Endothelial cell of umbilical vein (primary cell): ENCODE measurements at regions not wholly inside any gene's neighbourhood (a gene's known extent, or its start where the extent isn't known, plus 50 kb on each side); places are given as distances from the start of the nearest gene placed in this dataset.

Experiments
- BruUV-seq: library from RNA; stranded (reverse); fragments of 400-500 nt; replicated peaks from 2 replicates; lab custom pipeline; 2021; lab: Mats Ljungman, UMichigan
- CTCF ChIA-PET: fragments of 300-600, 350-600 bp; sonication (Branson Sonifier 250); formaldehyde crosslinking; loops from one replicate; lab custom pipeline; 2021; ENCODE audit warnings: antibody characterized with exemption, inconsistent platforms; lab: Charles Lee
- POLR2A ChIA-PET: fragments of 300-600, 350-600 bp; sonication (Branson Sonifier 250); formaldehyde crosslinking; loops from one replicate; lab custom pipeline; 2021; ENCODE audit warnings: antibody characterized with exemption, inconsistent platforms; lab: Charles Lee
- DNase-seq: peaks from one replicate; pipeline ENCODE4 v3.0.0-alpha.2; 2011; ENCODE audit warnings: low read depth, low spot score
- FAIRE-seq: peaks from 2 replicates; lab custom pipeline; 2011; peaks lifted over from hg19 to GRCh38; lab: Jason Lieb, UNC
- H2AFZ ChIP-seq: 2 replicates; pipeline ENCODE4 v1.6.0; 2012; ENCODE audit warnings: low read depth, low read length, control low read depth, inconsistent platforms
- H3K27ac ChIP-seq: 2 replicates; pipeline ENCODE4 v1.5.1; 2011; ENCODE audit warnings: low read depth, mild to moderate bottlenecking, control low read depth, low read length, moderate library complexity; ENCODE audit not compliant: insufficient read depth
- H3K27me3 ChIP-seq, 2 experiments: 2 replicates each; pipeline versions ENCODE4 v1.6.0 to v1.6.1; 2011; ENCODE audit warnings: low read length in 2 of 2, mixed read lengths in 1 of 2; ENCODE audit not compliant: control insufficient read depth in 2 of 2, insufficient read depth in 2 of 2
- H3K36me3 ChIP-seq, 2 experiments: 2 replicates in 1 of 2; 3 replicates in 1 of 2; pipeline ENCODE4 v1.5.1; 2011; ENCODE audit warnings: low read length in 2 of 2, mild to moderate bottlenecking in 1 of 2, moderate library complexity in 1 of 2; ENCODE audit not compliant: control insufficient read depth in 2 of 2, insufficient read depth in 2 of 2; ENCODE audit errors: extremely low read depth in 1 of 2
- H3K4me1 ChIP-seq: 3 replicates; pipeline ENCODE4 v1.5.1; 2011; ENCODE audit warnings: mild to moderate bottlenecking, low read length; ENCODE audit not compliant: control insufficient read depth, insufficient read depth; ENCODE audit errors: extremely low read depth
- H3K4me2 ChIP-seq: 2 replicates; pipeline ENCODE4 v1.6.1; 2011; ENCODE audit warnings: low read length, control low read depth, mixed read lengths; ENCODE audit not compliant: insufficient read depth
- H3K4me3 ChIP-seq, 3 experiments: fragments of 200-600 bp in 1 of 3; sonication (generic), shearing (Covaris generic) in 1 of 3; replicated peaks in 1 of 3; 2 replicates each; pipeline ENCODE4 v1.5.1; 2011 to 2016; ENCODE audit warnings: control low read depth in 3 of 3, low read length in 3 of 3, mild to moderate bottlenecking in 2 of 3, inconsistent platforms in 1 of 3, low read depth in 1 of 3, moderate library complexity in 1 of 3; ENCODE audit not compliant: insufficient read depth in 1 of 3
- H3K79me2 ChIP-seq: 2 replicates; pipeline ENCODE4 v1.6.0; 2012; ENCODE audit warnings: low read length, inconsistent platforms; ENCODE audit not compliant: control insufficient read depth, insufficient read depth
- H3K9ac ChIP-seq: replicated peaks from 2 replicates; pipeline ENCODE3; 2011; ENCODE audit warnings: low read length, control low read depth; ENCODE audit not compliant: insufficient read depth; ENCODE audit errors: extremely low read depth
- H3K9me1 ChIP-seq: replicated peaks from 3 replicates; pipeline ENCODE4 v1.6.0; 2011; ENCODE audit warnings: mild to moderate bottlenecking, low read length; ENCODE audit not compliant: control insufficient read depth, insufficient read depth; ENCODE audit errors: extremely low read depth
- H3K9me3 ChIP-seq: replicated peaks from 2 replicates; pipeline ENCODE4 v1.5.1; 2012; ENCODE audit warnings: low read length, inconsistent platforms; ENCODE audit not compliant: control insufficient read depth, insufficient read depth
- H4K20me1 ChIP-seq: replicated peaks from 2 replicates; pipeline ENCODE3; 2011; ENCODE audit warnings: mild to moderate bottlenecking, low read length; ENCODE audit not compliant: control insufficient read depth, insufficient read depth; ENCODE audit errors: extremely low read depth
- EZH2 ChIP-seq: IDR thresholded peaks from 2 replicates; pipeline ENCODE4 v1.6.1; 2012; ENCODE audit warnings: borderline replicate concordance, low read depth, mild to moderate bottlenecking, moderate library complexity, low read length, inconsistent platforms; ENCODE audit not compliant: severe bottlenecking
- FOS ChIP-seq: IDR thresholded peaks from 2 replicates; pipeline ENCODE4 v1.6.1; 2011; ENCODE audit warnings: mild to moderate bottlenecking, low read length, moderate library complexity, borderline replicate concordance; ENCODE audit not compliant: insufficient read depth
- JUN ChIP-seq: IDR thresholded peaks from 2 replicates; pipeline ENCODE4 v1.6.1; 2011; ENCODE audit warnings: borderline replicate concordance, low read depth; ENCODE audit not compliant: insufficient read length, insufficient read depth
- MAX ChIP-seq: IDR thresholded peaks from 2 replicates; pipeline ENCODE4 v1.6.1; 2011; ENCODE audit not compliant: insufficient read depth, insufficient read length
- MYC ChIP-seq: IDR thresholded peaks from one replicate; pipeline ENCODE4 v1.6.1; 2011; ENCODE audit warnings: mild to moderate bottlenecking, low read depth, low read length
- POLR2A ChIP-seq: IDR thresholded peaks from 2 replicates; pipeline ENCODE4 v1.6.1; 2012; ENCODE audit warnings: low read depth, mild to moderate bottlenecking, control low read depth, low read length
- POLR2AphosphoS5 ChIP-seq: IDR thresholded peaks from 2 replicates; pipeline ENCODE4 v1.6.1; 2012; ENCODE audit warnings: low read depth, mild to moderate bottlenecking, control low read depth, low read length, moderate library complexity; ENCODE audit not compliant: insufficient read depth
- dilution Hi-C: fragments of 300-500 bp; cut with MboI; formaldehyde crosslinking; loops from one replicate; pipeline ENCODE4 v1.15.0; 2019; ENCODE audit warnings: low sequenced_read_pairs; ENCODE audit not compliant: extremely low pct_ligation_motif_present
- intact Hi-C: fragments of 100-400 bp; cut with micrococcal nuclease; formaldehyde crosslinking; loops from one replicate; pipeline ENCODE4 v1.10.0; 2022

GRCh38 chr12:88763536-88764100 is 183.3 kb upstream of the KITLG start:
- Histone ChIP-seq H3K27me3 (no peaks in the 10 kb centered on the region), H3K27ac (no peak overlapping the region), H3K9ac (no peak overlapping the region), H3K4me1 (no peaks in the 10 kb centered on the region), H3K9me3 (no peaks in the 10 kb centered on the region), H3K4me2 (no peak overlapping the region), H2AFZ (no peak overlapping the region), H3K79me2 (no peaks in the 10 kb centered on the region), H3K4me3 (no peak overlapping the region), H3K9me1 (no peaks in the 10 kb centered on the region), H3K36me3 (no peaks in the 10 kb centered on the region), H4K20me1 (no peaks in the 10 kb centered on the region)
- dilution Hi-C loops (no loop called here), intact Hi-C loops (no loop called here)
- FAIRE-seq (no peak), DNase-seq (no peak)
- POLR2A ChIA-PET, result no interaction called here
- TF ChIP-seq MYC (no peak), POLR2AphosphoS5 (no peak)
- CTCF ChIA-PET, result interaction anchor here (1.0 to 1.3 kb wide), 2 partner anchors 31 to 230 kb away, joined by 3 to 6 read pairs; no protein-coding TSS in a partner anchor
- no TSS peak for BruUV-seq

DNA sequence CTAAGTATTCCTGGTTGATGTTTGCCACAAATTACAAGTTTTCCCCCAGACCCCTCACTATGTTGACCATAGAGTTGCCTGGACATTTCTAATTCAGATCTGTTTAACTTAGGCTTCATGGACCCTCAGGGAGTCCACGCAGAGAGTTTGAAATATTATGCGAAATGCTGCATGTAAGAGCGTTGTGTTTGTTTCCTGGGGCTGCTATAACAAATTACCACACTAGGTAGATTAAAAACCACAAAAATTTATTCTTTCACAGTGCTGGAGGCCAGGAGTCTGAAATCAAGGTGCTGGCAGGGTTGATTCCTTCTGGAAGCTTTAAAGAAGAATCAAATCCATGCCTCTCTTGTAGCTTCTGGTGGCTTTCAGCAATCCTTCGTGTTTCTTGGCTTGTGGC is 177.9 kb upstream of the KITLG start:
- Histone ChIP-seq H3K4me3 (no peak overlapping the region), H3K9ac (no peak overlapping the region), H2AFZ (no peak overlapping the region), H3K4me2 (no peak overlapping the region), H3K79me2 (no peaks in the 10 kb centered on the region), H3K9me3 (no peaks in the 10 kb centered on the region), H4K20me1 (no peaks in the 10 kb centered on the region), H3K36me3 (no peaks in the 10 kb centered on the region), H3K27ac (no peak overlapping the region), H3K4me1 (peaks cover 1% of the 10 kb centered on the region), H3K27me3 (no peaks in the 10 kb centered on the region), H3K9me1 (no peaks in the 10 kb centered on the region)
- intact Hi-C loops (no loop called here), dilution Hi-C loops (no loop called here)
- CTCF ChIA-PET, result interaction anchor here (1.1 kb wide), 1 partner anchor 11 kb away, joined by 3 read pairs; no protein-coding TSS in a partner anchor
- FAIRE-seq, result no peak
- POLR2A ChIA-PET, result no interaction called here
- no peak for DNase-seq
- TF ChIP-seq JUN, result no peak
- TF ChIP-seq POLR2A, result no peak
- TF ChIP-seq MYC, result no peak
- TF ChIP-seq POLR2AphosphoS5, result no peak
- TF ChIP-seq EZH2, result no peak
- TF ChIP-seq MAX, result no peak
- TF ChIP-seq FOS, result no peak
- no TSS peak for BruUV-seq
